ENCODE measurements at regions not wholly inside any gene's neighbourhood (a gene's known extent, or its start where the extent isn't known, plus 50 kb on each side); places are given as distances from the start of the nearest gene placed in this dataset.

- no peak for TF ChIP-seq CTCF (optimal IDR thresholded peaks at IDR 0.05 in 1 of 3, IDR thresholded peaks at IDR 0.05 in 1 of 3, conservative IDR thresholded peaks at IDR 0.05 in 1 of 3; ENCODE audit: extremely low read depth in 1 of 3, insufficient read depth in 2 of 3, low read length in 3 of 3)
- TF ChIP-seq EZH2 (IDR thresholded peaks at IDR 0.05; ENCODE audit: low read length), result no peak
These were observed 229.6 kb downstream of the LPIN1 start for GRCh38 chr2:11976073-11976472.
